HepG2 (cell line): ENCODE measurements at regions not wholly inside any gene's neighbourhood (a gene's known extent, or its start where the extent isn't known, plus 50 kb on each side); places are given as distances from the start of the nearest gene placed in this dataset.

ENCODE experiments used
- ARID3A ChIP-seq: IDR thresholded peaks from 2 replicates; pipeline ENCODE4 v1.6.1; 2012; ENCODE audit warnings: low read depth, low read length, improper control_type of control experiment
- GRHL1 ChIP-seq: sonication (generic); formaldehyde crosslinking; conservative IDR thresholded peaks from 2 replicates; pipeline ENCODE4 v1.8.0; 2022; ENCODE audit warnings: missing genetic modification reagents
- HOMEZ ChIP-seq: IDR thresholded peaks from 2 replicates; pipeline ENCODE4 v1.6.1; 2016; ENCODE audit warnings: low read depth
- NFAT5 ChIP-seq: sonication (generic); formaldehyde crosslinking; IDR thresholded peaks from 2 replicates; pipeline ENCODE4 v1.4.0; 2020; ENCODE audit warnings: missing genetic modification reagents
- SRSF4 ChIP-seq: fragments of 200-400 bp; formaldehyde crosslinking; IDR thresholded peaks from one replicate; pipeline ENCODE4 v1.6.1; 2018; ENCODE audit warnings: mild to moderate bottlenecking, low read depth, low read length, moderate library complexity; ENCODE audit not compliant: poor library complexity, severe bottlenecking
- THYN1 ChIP-seq: sonication (generic); formaldehyde crosslinking; IDR thresholded peaks from 2 replicates; pipeline ENCODE4 v1.8.1; 2023; ENCODE audit warnings: low read depth, mild to moderate bottlenecking, moderate library complexity, missing genetic modification reagents, borderline replicate concordance
- ZBTB21 ChIP-seq: sonication (generic); formaldehyde crosslinking; IDR thresholded peaks from 2 replicates; pipeline ENCODE4 v1.4.0; 2020; ENCODE audit warnings: missing genetic modification reagents
- ZFP36L2 ChIP-seq: sonication (generic); formaldehyde crosslinking; IDR thresholded peaks from 2 replicates; pipeline ENCODE4 v1.4.0; 2020; ENCODE audit warnings: missing genetic modification reagents
- ZNF383 ChIP-seq: sonication (generic); formaldehyde crosslinking; IDR thresholded peaks from 2 replicates; pipeline ENCODE4 v1.4.0; 2020; ENCODE audit warnings: missing genetic modification reagents, mild to moderate bottlenecking, borderline replicate concordance
- ZNF629 ChIP-seq: sonication (generic); formaldehyde crosslinking; conservative IDR thresholded peaks from 2 replicates; pipeline ENCODE4 v1.5.0; 2020; ENCODE audit warnings: missing genetic modification reagents
- ZNF644 ChIP-seq: IDR thresholded peaks from 2 replicates; pipeline ENCODE4 v1.6.1; 2016; ENCODE audit warnings: low read depth

- peak; percentile 51; the same call in 1 of the 2 replicates for TF ChIP-seq ARID3A
- no peak for TF ChIP-seq NFAT5 (CRISPR knock-in tag)
- no peak for TF ChIP-seq HOMEZ
- TF ChIP-seq ZNF383 (CRISPR knock-in tag), result no peak
- peak; percentile 85 for TF ChIP-seq ZNF629
- no peak for TF ChIP-seq ZFP36L2 (CRISPR knock-in tag)
- no peak for TF ChIP-seq ZNF644 (CRISPR knock-in tag)
- TF ChIP-seq GRHL1 (CRISPR knock-in tag), result no peak
- no peak for TF ChIP-seq ZBTB21 (CRISPR knock-in tag)
- no peak for TF ChIP-seq SRSF4
- TF ChIP-seq THYN1 (CRISPR knock-in tag), result no peak
Measured at GRCh38 chr11:86160541-86161149, 83.9 kb upstream of the EED start (continued).
